ENCODE measurements at regions not wholly inside any gene's neighbourhood (a gene's known extent, or its start where the extent isn't known, plus 50 kb on each side); places are given as distances from the start of the nearest gene placed in this dataset.

- DNase-seq (ENCODE audit: low read depth): no peak
- H3K4me3 ChIP-seq (ENCODE audit: low read depth, low read length): no peak overlapping the region
- no peak for TF ChIP-seq CTCF (IDR thresholded peaks at IDR 0.05; ENCODE audit: insufficient read depth, low read length)
Observed at GRCh38 chr14:48973151-48973550, 613.0 kb downstream of the RPS29 start.

- H3K4me3 ChIP-seq (ENCODE audit: low read depth, low read length): no peak overlapping the region
- TF ChIP-seq CTCF (IDR thresholded peaks at IDR 0.05; ENCODE audit: insufficient read depth, low read length): no peak
- no peak for DNase-seq (ENCODE audit: low read depth)
Observed at GRCh38 chr14:48970943-48971342, 615.2 kb downstream of the RPS29 start.

GRCh38 chr14:48967419-48967818 lies 618.8 kb downstream of the RPS29 start:
- no peak for TF ChIP-seq CTCF (IDR thresholded peaks at IDR 0.05; ENCODE audit: insufficient read depth, low read length)
- H3K4me3 ChIP-seq (ENCODE audit: low read depth, low read length): no peak overlapping the region
- DNase-seq (ENCODE audit: low read depth): no peak

GRCh38 chr14:48963231-48963790 lies 622.9 kb downstream of the RPS29 start:
- DNase-seq (ENCODE audit: low read depth): no peak
- no peak for TF ChIP-seq CTCF (IDR thresholded peaks at IDR 0.05; ENCODE audit: insufficient read depth, low read length)
- H3K4me3 ChIP-seq (ENCODE audit: low read depth, low read length): no peak overlapping the region

GRCh38 chr14:48957486-48957885 lies 628.7 kb downstream of the RPS29 start:
- no peak for DNase-seq (ENCODE audit: low read depth)
- TF ChIP-seq CTCF (IDR thresholded peaks at IDR 0.05; ENCODE audit: insufficient read depth, low read length): no peak
- no peak overlapping the region for H3K4me3 ChIP-seq (ENCODE audit: low read depth, low read length)

GRCh38 chr14:48955857-48956256 lies 630.3 kb downstream of the RPS29 start:
- no peak for TF ChIP-seq CTCF (IDR thresholded peaks at IDR 0.05; ENCODE audit: insufficient read depth, low read length)
- no peak overlapping the region for H3K4me3 ChIP-seq (ENCODE audit: low read depth, low read length)
- DNase-seq (ENCODE audit: low read depth): no peak

GRCh38 chr14:48954446-48954845 lies 631.7 kb downstream of the RPS29 start:
- no peak for DNase-seq (ENCODE audit: low read depth)
- TF ChIP-seq CTCF (IDR thresholded peaks at IDR 0.05; ENCODE audit: insufficient read depth, low read length): no peak
- H3K4me3 ChIP-seq (ENCODE audit: low read depth, low read length): no peak overlapping the region

All from fibroblast of the aortic adventitia (primary cell).